GM19025 (cell line): ENCODE measurements at regions not wholly inside any gene's neighbourhood (a gene's known extent, or its start where the extent isn't known, plus 50 kb on each side); places are given as distances from the start of the nearest gene placed in this dataset.
"Not testable (repeated sequence)": the region's sequence is repeated elsewhere in the genome, so short reads cannot be mapped to it uniquely, and the experiment has no call there.

Experiments used
- ATAC-seq: cut with Tn5 transposase; IDR thresholded peaks from one replicate; pipeline ENCODE4 v1.9.1; 2021; ENCODE audit warnings: mild to moderate bottlenecking, low read depth, moderate library complexity; ENCODE audit not compliant: unreplicated experiment

GRCh38 chr7:15838265-15838664 is 151.8 kb upstream of the MEOX2 start:
- ATAC-seq = no peak

- ATAC-seq = no peak
These were observed 150.9 kb upstream of the MEOX2 start for GRCh38 chr7:15837306-15837950.

GRCh38 chr7:15836651-15837050 is 150.2 kb upstream of the MEOX2 start:
- ATAC-seq = no peak

- ATAC-seq = no peak
These were observed 149.6 kb upstream of the MEOX2 start for GRCh38 chr7:15836041-15836440.

GRCh38 chr7:15834446-15834845 is 148.0 kb upstream of the MEOX2 start:
- no peak for ATAC-seq

- ATAC-seq = no peak
These were observed 146.5 kb upstream of the MEOX2 start for GRCh38 chr7:15832996-15833395.

GRCh38 chr7:15831606-15832005 is 145.1 kb upstream of the MEOX2 start:
- ATAC-seq = no peak

- ATAC-seq = no peak
These were observed 143.2 kb upstream of the MEOX2 start for GRCh38 chr7:15829691-15830090.

GRCh38 chr7:15828881-15829280 is 142.4 kb upstream of the MEOX2 start:
- ATAC-seq = no peak

- ATAC-seq = no peak
These were observed 135.3 kb upstream of the MEOX2 start for GRCh38 chr7:15821484-15822427.

GRCh38 chr7:15820319-15820718 is 133.8 kb upstream of the MEOX2 start:
- no peak for ATAC-seq

GRCh38 chr7:15816835-15817426 is 130.4 kb upstream of the MEOX2 start:
- ATAC-seq = no peak

GRCh38 chr7:15813448-15813847 is 127.0 kb upstream of the MEOX2 start:
- no peak for ATAC-seq

GRCh38 chr7:15810383-15810782 is 123.9 kb upstream of the MEOX2 start:
- ATAC-seq = not testable (repeated sequence)

GRCh38 chr7:15809936-15810335 is 123.5 kb upstream of the MEOX2 start:
- ATAC-seq = not testable (repeated sequence)

GRCh38 chr7:15805891-15806290 is 119.4 kb upstream of the MEOX2 start:
- ATAC-seq = no peak

GRCh38 chr7:15802425-15802824 is 115.9 kb upstream of the MEOX2 start:
- no peak for ATAC-seq

- ATAC-seq = no peak
These were observed 115.1 kb upstream of the MEOX2 start for GRCh38 chr7:15801551-15801950.

GRCh38 chr7:15801041-15801440 is 114.6 kb upstream of the MEOX2 start:
- no peak for ATAC-seq

- ATAC-seq = no peak
These were observed 111.6 kb upstream of the MEOX2 start for GRCh38 chr7:15798081-15798480.

GRCh38 chr7:15795393-15795792 is 108.9 kb upstream of the MEOX2 start:
- no peak for ATAC-seq
